Suppressor macrophage treated with lipopolysaccharide for 4 hours (primary cell): ENCODE measurements at regions not wholly inside any gene's neighbourhood (a gene's known extent, or its start where the extent isn't known, plus 50 kb on each side); places are given as distances from the start of the nearest gene placed in this dataset.

Source experiments
- DNase-seq: peaks from one replicate; pipeline ENCODE4 v3.0.0-alpha.2; 2020

GRCh38 chr16:16798504-16798903 is 419.6 kb downstream of the NPIPA7 start:
- no peak for DNase-seq

GRCh38 chr16:16805809-16806208 is 426.9 kb downstream of the NPIPA7 start:
- DNase-seq, result no peak

DNA sequence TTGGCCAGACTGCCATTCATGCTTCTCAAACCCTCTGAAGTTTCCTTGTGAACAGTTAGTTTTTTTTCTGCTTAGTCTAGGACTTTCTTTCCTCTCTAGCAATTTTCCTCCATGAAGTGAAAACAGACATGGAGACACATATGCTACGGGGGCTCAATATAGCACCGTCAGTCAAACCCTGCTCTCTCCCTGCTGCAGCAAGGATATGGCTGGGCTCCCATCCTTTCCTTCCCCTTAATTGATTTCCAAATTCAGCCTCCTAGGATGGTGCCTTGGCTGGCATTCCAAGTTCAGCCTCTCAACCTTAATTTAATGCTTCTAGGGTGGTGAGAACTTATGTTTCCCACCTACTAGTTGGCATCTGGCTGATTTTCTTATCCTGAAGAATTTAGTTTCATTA is 436.7 kb downstream of the NPIPA7 start:
- DNase-seq, result no peak

- DNase-seq, result no peak
These were observed 438.3 kb downstream of the NPIPA7 start for GRCh38 chr16:16817196-16817595.

GRCh38 chr16:16821261-16821660 is 442.3 kb downstream of the NPIPA7 start:
- DNase-seq, result no peak

DNA sequence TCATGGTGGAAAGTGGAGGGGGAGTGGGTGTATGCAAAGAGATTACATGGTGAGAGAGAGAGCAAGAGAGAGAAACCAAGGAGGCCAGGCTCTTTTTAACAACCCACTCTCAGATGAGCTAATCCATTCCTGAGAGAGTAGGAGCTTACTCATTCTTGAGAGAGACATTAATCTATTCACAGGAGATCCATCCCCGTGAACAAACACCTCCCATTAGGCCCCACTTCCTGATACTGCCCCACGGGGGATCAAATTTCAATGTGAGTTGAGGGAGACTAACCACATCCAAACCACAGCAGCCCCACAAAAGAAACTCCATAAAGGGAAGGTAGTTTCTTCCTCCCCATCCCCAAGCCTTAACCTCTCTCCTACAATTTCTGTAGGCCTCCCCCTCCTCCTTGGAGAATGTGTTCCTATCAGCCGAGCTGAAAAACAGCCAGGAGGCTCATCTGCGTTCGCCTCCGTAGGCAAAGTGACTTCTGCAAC is 450.0 kb downstream of the NPIPA7 start:
- no peak for DNase-seq

DNA sequence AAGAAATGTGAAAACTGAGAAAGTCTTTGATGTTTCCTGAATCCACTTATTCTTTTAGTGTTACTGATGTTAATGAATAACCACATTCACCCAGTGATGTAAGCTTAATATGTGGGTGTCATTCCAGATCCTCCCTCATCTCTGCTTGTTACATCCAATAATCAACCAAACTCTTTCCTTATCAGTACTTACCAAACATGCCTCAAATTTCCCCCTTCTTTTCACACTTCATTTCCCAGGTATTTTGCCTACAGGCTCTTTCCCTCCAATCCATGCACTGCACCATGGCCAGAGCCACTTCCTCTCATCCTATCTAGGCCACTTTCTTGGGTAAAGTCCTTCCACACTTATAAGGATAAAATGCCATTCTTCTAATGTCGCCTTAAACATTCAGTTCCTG is 451.5 kb downstream of the NPIPA7 start:
- no peak for DNase-seq

DNA sequence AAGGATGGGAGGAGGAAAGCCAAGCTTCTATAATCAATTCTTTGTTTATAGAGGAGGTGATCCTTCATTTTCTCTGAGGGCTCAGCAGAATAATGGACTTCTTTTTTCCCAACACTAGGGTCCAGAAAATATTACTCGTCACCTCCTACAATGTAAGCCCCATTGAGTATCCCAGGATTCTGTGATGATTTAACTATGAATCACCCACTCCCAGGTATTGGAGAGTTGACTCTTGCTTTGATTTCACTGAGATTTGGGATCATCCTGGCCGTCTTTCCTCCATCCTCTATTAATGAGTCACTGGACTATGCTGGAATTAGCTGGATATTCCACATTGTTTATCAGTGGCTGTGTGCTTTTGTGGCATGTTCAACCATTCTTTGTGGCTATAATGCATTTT is 452.0 kb downstream of the NPIPA7 start:
- DNase-seq, result no peak

GRCh38 chr16:16833165-16833564 is 454.2 kb downstream of the NPIPA7 start:
- no peak for DNase-seq

GRCh38 chr16:16850274-16850673 is 471.3 kb downstream of the NPIPA7 start:
- no peak for DNase-seq

DNA sequence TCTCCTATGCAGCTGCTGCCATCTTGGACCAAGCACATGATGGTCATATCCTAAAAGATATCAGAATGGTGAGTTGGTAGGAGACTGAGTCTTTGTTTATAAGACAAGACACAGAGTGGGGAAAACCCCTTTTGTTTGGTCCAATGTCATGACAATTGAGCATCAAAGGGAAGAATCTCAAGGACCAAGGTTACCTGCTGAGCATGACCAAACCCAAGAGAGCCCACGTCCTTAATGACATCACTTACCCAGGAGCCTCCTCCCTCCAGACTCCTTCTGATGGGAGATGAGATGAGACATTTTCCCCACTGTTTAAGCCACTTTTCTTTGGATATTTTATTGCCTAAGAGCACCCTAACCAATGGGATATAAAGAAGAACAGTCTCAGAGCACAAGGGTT is 478.1 kb downstream of the NPIPA7 start:
- DNase-seq, result no peak

- peak; percentile 46 for DNase-seq
These were observed 478.8 kb downstream of the NPIPA7 start for GRCh38 chr16:16857603-16858283.

GRCh38 chr16:16861546-16861945 is 482.6 kb downstream of the NPIPA7 start:
- peak; percentile 63 for DNase-seq

DNA sequence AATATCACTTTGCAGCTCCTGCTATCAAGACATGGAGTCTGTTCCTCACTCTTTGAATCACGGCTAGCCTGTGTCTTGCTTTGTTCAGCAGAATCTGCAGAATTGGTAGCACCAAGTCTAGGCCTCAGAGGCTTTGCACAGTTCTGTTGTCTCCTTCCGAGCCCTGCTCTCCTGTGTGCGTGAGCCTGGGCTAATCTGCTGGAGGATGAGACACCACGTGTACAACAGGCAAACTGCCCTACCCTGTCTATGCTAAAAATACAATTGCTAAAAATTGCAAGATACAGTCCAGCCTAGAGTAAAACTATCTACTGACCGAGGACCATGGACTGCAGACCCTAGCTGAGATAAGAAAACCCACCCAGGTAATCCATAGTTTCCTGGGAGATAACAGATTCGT is 484.7 kb downstream of the NPIPA7 start:
- DNase-seq, result no peak

DNA sequence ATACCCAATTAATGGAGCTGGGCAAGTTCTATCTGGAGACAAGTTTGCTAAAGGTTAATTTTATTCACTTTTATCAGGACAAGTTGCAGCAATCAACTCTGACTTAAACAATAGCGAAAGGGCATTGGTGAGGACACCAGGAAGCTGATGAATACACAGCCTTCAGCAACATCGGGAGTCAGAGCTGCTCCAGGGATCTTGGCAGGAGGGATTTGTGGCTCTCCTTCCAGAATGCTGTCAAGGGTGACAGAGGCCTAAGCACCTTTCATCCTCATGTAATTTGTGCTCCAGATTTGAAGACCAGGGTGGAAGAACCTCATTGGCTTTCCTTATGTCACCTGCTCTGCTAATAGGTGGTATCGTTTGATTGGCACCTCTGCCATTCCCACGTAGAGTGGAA is 485.6 kb downstream of the NPIPA7 start:
- DNase-seq, result no peak

GRCh38 chr16:16865374-16865773 is 486.4 kb downstream of the NPIPA7 start:
- DNase-seq, result no peak

GRCh38 chr16:16867973-16868372 is 489.0 kb downstream of the NPIPA7 start:
- DNase-seq, result no peak

- DNase-seq, result no peak
These were observed 489.8 kb downstream of the NPIPA7 start for GRCh38 chr16:16868727-16869126.

GRCh38 chr16:16869746-16870145 is 490.8 kb downstream of the NPIPA7 start:
- no peak for DNase-seq

GRCh38 chr16:16871196-16871595 is 492.3 kb downstream of the NPIPA7 start:
- DNase-seq, result no peak

DNA sequence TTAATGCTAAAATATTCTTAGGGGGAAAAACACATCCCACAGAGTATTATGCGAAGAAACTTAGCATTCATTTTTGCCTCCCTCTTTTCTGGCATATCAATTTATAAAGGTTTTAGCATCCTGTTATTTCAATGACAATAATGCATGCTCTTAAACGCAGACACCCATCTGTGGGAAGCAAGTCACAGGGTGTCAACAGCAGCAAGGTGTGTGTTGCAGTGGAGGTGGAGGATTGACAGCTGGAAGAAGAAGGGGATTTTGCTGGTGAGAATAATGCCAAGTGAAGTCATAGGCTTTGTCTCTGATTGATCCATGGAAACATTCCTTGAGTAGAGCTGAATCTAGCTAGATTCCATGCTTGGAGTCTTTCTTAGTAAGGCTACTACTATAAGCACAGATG is 498.1 kb downstream of the NPIPA7 start:
- DNase-seq, result no peak

- DNase-seq, result no peak
These were observed 500.8 kb downstream of the NPIPA7 start for GRCh38 chr16:16879567-16880251.

DNA sequence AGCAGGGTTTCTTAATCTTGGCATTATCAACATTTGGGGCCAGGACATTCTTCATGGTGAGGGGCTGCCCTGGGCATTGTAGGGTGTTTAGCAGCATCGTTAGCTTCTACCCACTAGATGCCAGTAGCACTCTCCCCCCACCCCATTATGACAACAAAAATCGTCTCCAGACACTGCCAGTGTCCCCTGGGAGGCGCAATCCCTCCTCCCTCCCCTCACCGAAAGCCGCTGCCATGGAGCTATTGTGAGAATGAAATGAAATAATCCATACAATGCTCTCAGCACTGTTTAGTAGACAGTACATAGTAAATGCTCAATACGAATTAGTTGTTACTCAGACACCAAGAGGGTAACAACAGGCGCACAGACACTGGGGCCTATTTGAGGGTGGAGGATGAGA is 502.9 kb downstream of the NPIPA7 start:
- DNase-seq, result no peak

DNA sequence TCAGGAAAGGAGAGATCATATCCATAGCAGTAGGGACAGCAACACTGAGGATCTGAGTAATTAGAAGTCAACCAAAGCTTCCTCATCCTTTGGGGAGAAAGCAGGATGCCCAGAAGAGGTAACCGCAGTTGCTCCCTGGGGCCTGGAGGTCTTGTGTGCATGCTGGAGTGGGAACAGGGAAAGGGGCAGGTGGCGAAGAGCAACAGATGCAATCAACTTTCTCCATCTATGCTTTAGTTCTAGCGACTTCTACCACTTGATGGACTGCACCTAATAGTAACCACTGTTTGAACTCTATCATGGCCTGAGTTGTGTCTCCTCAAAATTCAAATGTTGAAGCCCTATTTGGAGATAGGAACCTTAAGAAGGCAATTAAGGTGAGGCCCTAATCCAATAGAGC is 503.8 kb downstream of the NPIPA7 start:
- no peak for DNase-seq

GRCh38 chr16:16884451-16884850 is 505.5 kb downstream of the NPIPA7 start:
- no peak for DNase-seq
